ENCODE measurements at regions not wholly inside any gene's neighbourhood (a gene's known extent, or its start where the extent isn't known, plus 50 kb on each side); places are given as distances from the start of the nearest gene placed in this dataset.

DNA sequence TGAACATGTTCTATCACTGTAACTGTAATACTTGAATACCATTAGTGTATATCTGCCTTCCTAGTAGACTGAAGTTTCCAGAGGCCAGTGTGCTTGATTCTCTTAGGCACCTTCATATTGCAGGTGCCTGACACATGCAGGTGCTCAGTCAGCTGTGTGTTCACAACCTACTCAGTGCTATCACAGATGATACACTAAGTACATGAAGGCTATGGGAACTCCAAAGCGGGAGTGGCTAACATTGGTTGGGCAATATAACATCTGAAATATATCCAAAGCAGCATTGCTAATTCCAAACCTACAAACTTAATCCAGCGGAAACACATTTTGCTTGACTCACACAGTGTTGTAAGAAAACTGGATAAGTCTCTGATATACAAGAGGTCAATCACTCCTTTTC is 539.3 kb upstream of the ISX start:
- Histone ChIP-seq H3K27me3 (no peaks in the 10 kb centered on the region), H3K27ac (no peak overlapping the region), H3K36me3 (no peaks in the 10 kb centered on the region), H3K4me1 (no peaks in the 10 kb centered on the region), H3K4me3 (replicated peaks in 1 of 3) (no peak overlapping the region), H3K9me3 (no peaks in the 10 kb centered on the region)
- 91 to 96% methylated on average over 2 of the region's 2 CpGs for WGBS, 2 donors
- intact Hi-C loops (cut with DNase I) = no loop called here
- DNase-seq = no peak
- TF ChIP-seq, protein P1, sequence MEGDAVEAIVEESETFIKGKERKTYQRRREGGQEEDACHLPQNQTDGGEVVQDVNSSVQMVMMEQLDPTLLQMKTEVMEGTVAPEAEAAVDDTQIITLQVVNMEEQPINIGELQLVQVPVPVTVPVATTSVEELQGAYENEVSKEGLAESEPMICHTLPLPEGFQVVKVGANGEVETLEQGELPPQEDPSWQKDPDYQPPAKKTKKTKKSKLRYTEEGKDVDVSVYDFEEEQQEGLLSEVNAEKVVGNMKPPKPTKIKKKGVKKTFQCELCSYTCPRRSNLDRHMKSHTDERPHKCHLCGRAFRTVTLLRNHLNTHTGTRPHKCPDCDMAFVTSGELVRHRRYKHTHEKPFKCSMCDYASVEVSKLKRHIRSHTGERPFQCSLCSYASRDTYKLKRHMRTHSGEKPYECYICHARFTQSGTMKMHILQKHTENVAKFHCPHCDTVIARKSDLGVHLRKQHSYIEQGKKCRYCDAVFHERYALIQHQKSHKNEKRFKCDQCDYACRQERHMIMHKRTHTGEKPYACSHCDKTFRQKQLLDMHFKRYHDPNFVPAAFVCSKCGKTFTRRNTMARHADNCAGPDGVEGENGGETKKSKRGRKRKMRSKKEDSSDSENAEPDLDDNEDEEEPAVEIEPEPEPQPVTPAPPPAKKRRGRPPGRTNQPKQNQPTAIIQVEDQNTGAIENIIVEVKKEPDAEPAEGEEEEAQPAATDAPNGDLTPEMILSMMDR (IDR thresholded peaks at IDR 0.05) = no peak
- TF ChIP-seq POLR2A (IDR thresholded peaks at IDR 0.05) = no peak

DNA sequence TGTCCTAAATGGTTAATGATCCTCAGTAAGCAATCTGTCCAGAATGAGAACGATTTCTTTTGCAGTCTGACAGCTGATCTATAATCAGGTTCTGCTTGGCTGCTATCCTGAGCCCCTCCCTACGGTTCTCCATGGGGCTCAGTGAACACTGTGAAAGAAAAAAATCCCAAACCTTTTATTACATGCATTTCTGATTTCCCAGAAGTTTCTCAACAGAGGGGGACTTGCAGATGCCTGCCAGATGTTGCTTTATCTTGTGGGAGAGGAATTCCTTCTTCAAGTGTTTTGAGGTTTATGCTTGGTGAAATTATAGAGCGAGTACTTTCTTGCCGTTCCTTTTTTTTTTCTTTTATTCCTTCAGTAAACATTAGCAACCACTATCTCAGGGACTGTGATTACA is 531.9 kb upstream of the ISX start:
- intact Hi-C loops (cut with DNase I) = no loop called here
- no peak for DNase-seq
- Histone ChIP-seq H3K9me3 (no peaks in the 10 kb centered on the region), H3K4me1 (no peaks in the 10 kb centered on the region), H3K4me3 (replicated peaks in 1 of 3) (no peak overlapping the region), H3K27me3 (no peaks in the 10 kb centered on the region), H3K27ac (no peak overlapping the region), H3K36me3 (no peaks in the 10 kb centered on the region)
- TF ChIP-seq POLR2A (IDR thresholded peaks at IDR 0.05) = no peak
- TF ChIP-seq, protein P1 (IDR thresholded peaks at IDR 0.05) = no peak
- WGBS, 2 donors = 16 to 22% methylated on average over 4 of the region's 4 CpGs

DNA sequence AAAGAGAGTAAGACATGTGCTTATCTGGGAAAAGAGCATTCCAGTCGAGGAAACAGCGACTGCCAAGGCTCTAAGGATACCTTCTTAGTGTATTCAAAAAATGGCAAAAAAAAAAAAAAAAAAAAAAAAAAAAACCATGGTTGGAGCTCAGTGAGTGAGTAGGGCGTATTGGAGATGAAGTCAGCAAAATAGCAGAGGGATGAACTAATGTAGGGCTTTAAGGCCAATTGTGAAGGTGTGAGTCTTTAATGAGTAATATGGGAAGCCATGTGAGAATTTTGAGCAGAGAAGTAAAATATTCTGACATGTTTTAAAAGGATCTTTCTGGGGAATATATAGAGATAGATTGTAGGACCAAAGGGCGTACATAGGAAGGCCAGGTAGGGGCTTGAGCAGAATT is 498.6 kb upstream of the ISX start:
- no peak overlapping the region for H3K4me3 ChIP-seq (replicated peaks in 1 of 3)
- intact Hi-C loops (cut with DNase I) = no loop called here
- WGBS, 2 donors = 80 to 88% methylated on average over 4 of the region's 4 CpGs
- no peaks in the 10 kb centered on the region for H3K9me3 ChIP-seq
- H3K27ac ChIP-seq = no peak overlapping the region
- no peaks in the 10 kb centered on the region for H3K36me3 ChIP-seq
- no peaks in the 10 kb centered on the region for H3K4me1 ChIP-seq
- no peak for TF ChIP-seq POLR2A (IDR thresholded peaks at IDR 0.05)
- TF ChIP-seq, protein P1 (IDR thresholded peaks at IDR 0.05) = no peak
- H3K27me3 ChIP-seq = no peaks in the 10 kb centered on the region
- DNase-seq = no peak

DNA sequence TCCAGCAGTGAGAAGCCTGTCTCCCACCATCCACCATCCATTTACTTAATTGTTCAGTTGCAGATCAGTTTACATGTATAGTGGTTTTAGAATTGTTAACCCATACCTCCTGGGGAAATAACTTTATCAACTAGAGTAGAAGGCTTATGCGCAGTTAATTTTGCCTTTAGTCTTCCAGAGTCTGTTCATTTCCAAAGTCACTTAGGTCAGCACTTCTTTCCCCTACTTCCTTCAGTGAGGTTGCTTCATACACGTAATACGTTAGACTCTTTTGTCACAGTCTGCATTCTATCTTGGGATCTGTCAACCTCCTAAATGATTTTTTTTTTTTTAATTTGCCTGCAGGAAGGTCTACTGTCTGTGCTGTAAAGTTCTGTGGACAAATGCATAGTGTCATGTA is 495.6 kb upstream of the ISX start:
- Histone ChIP-seq H3K4me3 (replicated peaks in 1 of 3) (no peak overlapping the region), H3K27me3 (no peaks in the 10 kb centered on the region), H3K36me3 (no peaks in the 10 kb centered on the region), H3K4me1 (no peaks in the 10 kb centered on the region), H3K9me3 (no peaks in the 10 kb centered on the region), H3K27ac (no peak overlapping the region)
- intact Hi-C loops (cut with DNase I) = no loop called here
- no peak for DNase-seq
- TF ChIP-seq, protein P1 (IDR thresholded peaks at IDR 0.05) = no peak
- no peak for TF ChIP-seq POLR2A (IDR thresholded peaks at IDR 0.05)
- WGBS, 2 donors = 71 to 74% methylated on average over 3 of the region's 3 CpGs

DNA sequence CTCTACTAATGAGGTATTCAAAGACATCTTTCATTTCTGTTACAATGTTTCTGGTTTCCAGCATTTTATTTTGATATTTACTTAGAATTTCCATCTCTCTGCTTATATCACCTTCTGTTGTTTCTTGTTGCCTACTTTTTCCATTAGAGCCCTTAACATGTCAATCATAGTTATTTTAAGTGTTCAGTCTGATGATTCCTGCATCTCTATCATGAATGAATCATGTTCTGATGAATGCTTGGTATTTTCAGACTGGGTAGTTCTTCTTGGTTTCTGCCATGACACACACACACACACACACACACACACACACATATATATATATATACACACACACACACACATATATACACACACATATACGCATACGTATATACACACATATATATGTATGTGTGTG is 486.4 kb upstream of the ISX start:
- Histone ChIP-seq H3K27ac (no peak overlapping the region), H3K4me1 (no peaks in the 10 kb centered on the region), H3K36me3 (no peaks in the 10 kb centered on the region), H3K4me3 (replicated peaks in 1 of 3) (no peak overlapping the region), H3K27me3 (no peaks in the 10 kb centered on the region), H3K9me3 (no peaks in the 10 kb centered on the region)
- intact Hi-C loops (cut with DNase I) = no loop called here
- 91 to 94% methylated on average over 2 of the region's 2 CpGs for WGBS, 2 donors
- DNase-seq = no peak
- TF ChIP-seq, protein P1 (IDR thresholded peaks at IDR 0.05) = no peak
- TF ChIP-seq POLR2A (IDR thresholded peaks at IDR 0.05) = no peak

Data from thyroid gland (tissue), 4 donors.